Activated CD4-positive, alpha-beta T cell treated with anti-CD3 and anti-CD28 coated beads for 24 hours (primary cell): ENCODE measurements at regions not wholly inside any gene's neighbourhood (a gene's known extent, or its start where the extent isn't known, plus 50 kb on each side); places are given as distances from the start of the nearest gene placed in this dataset.
"Not testable (repeated sequence)": the region's sequence is repeated elsewhere in the genome, so short reads cannot be mapped to it uniquely, and the experiment has no call there.

ENCODE experiments used
- DNase-seq, 2 donors: peaks; one replicate each; pipeline ENCODE4 v3.0.0-alpha.2; 2020; ENCODE audit warnings: low read depth in 2 of 2

DNA sequence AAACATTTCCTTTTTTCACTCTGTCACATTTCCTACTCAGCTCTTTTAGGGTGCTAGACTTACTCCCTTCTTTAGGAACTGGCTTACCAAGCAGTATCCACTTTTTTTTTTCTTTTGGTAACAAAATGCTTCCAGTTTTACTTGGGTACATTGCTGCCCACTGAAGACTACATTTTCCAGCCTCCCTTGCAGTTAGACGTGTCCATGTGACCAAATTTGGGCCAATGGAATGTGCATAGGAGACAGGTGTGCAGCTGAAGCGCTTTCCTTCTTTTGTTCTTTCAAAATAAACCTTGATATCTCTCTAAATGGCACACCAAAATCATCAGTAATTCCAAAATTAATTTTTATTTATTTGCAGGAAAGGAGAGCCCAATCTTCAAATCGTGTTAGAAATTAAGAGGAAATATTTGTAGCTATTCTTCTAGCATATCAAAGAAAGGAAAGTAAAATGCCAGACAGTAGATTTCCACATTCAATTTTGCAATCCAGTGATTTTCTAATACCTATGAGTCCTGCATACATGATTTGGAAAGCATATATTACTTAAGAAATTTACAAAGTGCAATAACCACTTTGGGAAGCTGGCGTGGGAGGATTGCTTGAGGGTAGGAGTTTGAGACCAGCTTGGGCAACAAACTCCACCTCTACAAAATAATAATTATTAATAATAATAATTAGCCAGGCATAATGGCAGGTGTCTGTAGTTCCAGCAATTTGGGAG is 422.0 kb upstream of the FRG2C start:
- no peak for DNase-seq

DNA sequence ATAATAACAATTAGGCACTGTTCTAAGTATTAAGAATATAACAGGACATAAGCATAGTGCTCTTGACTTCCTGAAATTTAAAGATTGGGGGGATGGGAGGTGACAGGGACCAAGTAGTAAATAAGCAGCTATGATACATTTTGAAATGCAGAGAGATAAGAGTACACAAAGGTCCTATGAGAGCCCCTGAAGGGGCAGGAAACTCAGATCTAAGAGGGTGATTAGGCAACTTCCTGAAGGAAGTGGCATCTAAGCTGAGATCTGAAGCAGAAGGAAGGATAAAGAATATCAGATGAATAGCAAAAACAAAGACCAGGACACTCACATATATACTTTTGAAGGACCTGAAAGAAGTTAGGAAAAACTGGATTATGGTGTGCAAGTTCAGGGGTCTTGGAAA is 415.2 kb upstream of the FRG2C start:
- DNase-seq = no peak

DNA sequence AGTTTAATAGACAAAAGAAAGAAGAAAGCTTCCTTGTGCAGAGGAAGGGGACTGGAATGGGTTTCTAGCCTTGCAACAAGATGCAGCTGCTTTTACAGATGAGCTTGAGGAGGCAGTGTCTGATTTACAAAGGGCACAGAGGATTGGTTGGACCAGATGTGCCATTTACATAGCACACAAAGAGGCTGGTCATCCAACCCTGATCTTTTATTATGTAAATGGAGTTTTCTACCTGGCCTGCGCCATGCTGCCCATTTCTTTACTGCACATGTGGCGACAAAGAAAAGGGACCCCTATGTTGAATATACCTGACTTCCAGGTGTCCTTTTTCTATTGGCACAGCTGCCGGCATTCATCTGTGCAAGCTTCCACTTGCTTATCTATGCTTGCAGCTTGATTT is 409.4 kb upstream of the FRG2C start:
- no peak for DNase-seq

DNA sequence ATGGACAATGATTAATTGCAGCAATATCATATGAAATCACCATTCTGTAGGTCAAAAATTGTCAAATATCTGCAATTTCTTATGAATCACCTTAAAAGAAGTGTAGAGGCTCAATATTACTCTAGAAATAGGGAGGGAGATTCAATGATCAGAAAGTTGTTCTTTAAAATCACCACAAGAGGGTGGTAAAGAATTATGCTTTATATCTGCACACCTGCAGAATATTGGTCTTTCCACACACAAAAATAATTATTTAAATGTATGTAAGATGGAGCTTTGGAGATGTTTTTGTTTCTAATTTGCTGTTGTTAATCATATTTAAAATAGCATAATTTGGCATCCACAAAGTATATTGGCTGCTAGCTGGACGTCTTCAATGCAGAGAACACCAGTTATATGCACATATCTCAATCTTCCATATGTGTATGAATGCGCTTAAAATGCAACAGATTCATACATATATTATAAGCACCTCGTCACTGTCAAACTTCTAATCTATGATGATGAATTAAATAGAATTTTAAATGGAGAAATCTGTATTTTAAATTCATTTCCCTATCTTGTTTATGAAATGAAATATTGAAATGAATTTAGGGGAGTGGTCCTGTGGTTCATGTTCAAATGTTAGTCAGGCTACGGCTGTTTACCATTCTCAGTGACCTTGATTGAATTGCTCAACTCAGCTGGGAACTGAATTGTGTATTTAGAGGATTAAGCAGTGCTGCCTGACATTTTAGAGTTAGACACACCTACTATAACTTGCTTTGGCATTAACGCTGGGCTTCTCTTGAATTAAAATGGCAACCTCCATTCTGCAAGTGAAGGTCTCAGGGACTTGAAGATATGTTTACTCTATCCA is 405.1 kb upstream of the FRG2C start:
- not testable (repeated sequence) for DNase-seq

DNA sequence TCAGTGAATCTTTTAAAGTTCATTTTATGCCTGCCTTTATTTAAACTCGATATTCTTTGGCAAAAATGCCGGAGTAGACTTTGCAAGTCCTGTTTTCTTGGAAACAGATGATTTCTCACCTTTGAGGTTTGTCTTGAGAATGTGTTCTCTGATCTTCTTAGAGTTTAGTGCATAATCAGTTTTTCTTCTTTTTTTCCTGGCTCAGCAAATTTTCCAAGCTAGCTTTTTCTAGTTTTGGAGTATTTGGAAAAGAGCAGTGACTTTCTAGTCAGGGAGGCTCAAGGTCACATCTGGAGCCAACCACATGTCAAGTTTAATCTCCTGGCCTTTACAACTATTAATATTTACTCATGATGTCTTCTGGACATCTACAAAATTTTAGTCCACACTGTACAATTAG is 403.2 kb upstream of the FRG2C start:
- not testable (repeated sequence) for DNase-seq

DNA sequence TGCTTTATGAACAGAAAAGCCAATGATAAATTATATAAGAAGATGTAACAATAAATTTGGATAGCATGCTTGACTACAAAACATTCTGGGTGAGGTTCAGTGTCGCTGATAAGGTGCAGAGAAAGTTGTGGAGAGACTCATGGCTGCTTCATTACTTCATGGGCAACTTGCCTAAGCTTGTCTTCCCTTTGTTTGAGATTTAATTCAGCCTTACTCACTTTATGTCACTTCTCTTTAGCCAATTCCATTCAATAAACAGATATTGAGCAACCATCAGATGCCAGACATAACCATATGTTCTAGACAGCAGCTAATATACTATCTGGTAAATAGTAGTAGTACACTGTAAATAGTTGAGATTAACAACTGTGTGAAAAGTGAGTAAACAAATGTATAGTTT is 401.5 kb upstream of the FRG2C start:
- no peak for DNase-seq

DNA sequence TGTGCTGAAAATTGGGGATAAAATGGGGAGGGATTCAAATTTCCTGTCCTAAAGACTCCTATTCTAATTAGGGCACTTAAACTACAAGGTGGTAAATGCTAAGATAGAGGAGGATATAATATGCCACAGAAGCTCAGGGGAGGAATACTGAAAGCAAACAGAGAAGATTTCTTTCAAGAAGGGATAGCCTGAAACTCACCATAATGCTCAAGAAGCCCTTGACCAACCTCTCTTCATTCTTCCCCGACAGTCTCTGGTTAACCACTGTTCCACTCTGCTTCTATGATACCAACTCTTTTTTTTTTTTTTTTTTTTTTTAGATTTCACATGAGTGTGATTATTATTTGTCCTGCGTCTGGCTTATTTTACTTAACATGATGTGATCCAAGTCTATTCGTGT is 398.2 kb upstream of the FRG2C start:
- DNase-seq = no peak

DNA sequence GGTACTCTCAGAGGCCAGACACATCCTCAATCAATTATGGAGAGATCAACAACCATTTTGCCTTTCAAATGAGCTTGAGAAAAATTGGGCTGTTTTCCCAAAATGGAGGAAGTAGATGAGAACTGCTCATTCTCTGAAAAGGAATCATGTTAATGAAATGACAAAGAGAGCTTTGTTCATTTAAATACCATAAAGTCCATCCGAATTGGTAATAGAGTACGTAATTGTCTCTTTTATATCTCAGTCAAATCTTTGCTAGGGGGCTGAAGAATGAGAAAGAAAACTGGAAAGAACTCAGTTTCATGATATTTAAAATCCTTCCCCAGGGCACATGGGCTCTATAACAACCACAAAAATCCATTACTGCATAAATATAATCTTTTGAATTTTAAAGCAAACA is 395.6 kb upstream of the FRG2C start:
- DNase-seq = not testable (repeated sequence)

DNA sequence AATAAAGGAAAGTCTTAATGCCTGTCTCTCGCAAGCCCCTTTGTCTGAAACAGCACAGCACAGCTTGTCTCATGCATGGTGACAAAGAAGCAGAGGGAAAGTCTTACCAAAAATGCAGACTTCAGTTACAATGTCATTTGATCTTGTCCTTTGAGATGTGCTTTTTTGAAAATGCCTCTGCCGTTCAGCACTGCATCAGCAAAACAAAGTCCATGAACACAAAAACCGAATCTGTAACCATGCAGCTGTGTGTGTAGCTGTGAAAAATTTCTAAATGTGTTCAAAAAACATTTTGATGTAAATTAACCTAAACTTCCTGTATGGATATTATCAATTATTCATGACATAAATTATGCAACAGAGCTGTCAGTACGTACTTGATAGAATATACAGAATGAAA is 391.9 kb upstream of the FRG2C start:
- not testable (repeated sequence) for DNase-seq

DNA sequence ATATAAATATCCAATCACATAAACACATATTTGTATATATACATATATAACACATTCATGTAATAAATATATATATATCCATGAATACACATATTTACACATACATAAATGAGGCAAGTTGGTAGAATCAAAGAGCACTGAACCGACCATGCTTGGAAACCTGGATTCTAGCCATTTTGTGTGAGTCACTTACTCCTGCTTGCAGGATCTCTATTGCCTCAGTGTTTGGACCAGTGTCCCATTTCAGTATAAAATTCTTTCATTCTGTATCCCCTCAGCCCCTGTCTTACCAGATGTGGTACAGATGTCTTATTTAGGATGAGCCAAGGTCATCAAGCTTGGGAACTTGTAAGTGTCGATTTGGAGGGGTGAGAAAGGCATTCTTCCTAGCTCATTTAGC is 391.4 kb upstream of the FRG2C start:
- no peak for DNase-seq

DNA sequence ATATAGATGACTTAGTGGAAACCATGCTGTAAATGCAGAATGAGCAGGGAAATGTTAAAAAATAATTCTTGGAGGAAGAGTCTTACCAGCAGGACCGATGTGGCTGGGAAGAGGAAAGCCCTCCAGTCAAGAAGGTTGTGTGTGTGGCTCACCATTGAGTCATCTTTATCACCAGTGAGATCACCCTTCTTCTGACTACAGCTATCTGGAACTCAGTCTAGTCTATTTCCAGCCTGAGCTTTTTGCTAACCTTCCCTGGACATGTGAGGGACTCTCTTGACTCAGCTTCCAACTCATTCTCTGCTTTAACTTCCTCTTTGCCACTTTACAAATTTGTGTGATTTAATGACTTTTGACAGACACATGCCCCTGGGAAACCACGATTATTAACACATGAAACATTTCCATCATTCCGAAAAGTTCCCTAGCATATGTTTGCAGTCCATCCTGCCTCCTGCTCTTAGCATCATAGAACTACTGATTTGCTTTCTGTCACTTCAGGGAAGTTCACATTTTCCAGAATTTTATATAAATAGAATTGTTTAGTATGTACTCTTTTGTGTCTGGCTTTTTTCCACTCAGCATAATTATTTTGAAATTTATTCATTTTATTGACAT is 378.5 kb upstream of the FRG2C start:
- DNase-seq = not testable (repeated sequence)

DNA sequence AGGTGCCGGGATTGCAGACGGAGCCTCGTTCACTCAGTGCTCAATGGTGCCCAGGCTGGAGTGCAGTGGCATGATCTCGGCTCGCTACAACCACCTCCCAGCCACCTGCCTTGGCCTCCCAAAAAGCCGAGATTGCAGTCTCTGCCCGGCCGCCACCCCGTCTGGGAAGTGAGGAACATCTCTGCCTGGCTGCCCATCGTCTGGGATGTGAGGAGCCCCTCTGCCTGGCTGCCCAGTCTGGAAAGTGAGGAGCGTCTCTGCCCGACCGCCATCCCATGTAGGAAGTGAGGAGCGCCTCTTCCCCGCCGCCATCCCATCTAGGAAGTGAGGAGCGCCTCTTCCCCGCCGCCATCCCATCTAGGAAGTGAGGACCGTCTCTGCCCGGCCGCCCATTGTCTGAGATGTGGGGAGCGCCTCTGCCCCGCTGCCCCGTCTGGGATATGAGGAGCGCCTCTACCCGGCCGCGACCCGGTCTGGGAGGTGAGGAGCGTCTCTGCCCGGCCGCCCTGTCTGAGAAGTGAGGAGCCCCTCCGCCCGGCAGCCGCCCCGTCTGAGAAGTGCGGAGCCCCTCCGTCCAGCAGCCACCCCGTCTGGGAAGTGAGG is 375.1 kb upstream of the FRG2C start:
- not testable (repeated sequence) for DNase-seq

DNA sequence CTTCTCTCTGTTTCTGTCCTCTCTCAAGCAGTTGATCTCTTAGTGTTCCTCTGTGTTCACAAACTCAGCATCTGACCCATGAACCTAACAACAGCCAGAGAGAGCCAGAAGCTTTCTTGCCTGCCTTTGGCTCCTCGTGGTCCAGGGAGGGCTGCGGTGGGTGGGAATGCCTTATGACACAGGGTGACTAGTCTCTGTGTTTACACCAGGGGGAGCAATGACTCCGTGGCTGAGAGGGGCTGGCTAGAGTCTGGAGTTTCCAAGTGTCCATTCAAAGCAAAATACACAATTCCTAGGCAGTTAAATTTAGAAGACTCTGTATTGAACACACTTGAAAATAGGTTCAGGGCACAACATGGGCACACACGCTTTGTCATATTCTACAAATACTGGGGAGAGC is 370.0 kb upstream of the FRG2C start:
- DNase-seq = no peak

DNA sequence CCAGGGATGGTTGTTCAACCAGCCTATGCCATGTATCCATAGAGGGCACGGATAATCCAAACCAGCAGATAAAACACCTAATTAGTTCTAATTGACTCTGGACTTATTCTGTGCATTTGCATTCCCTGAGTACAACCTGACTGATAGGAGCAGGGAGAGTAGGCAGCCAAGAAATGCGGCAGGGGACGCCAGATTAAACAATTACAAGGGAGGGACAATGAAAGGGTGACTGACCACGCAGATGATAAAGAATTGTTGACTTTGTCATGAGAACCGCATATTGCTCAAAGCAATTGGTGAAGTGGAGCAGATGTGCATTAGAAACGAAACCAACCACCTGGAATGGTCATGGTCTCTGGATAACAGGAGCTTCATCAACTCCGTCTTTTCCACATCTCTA is 369.1 kb upstream of the FRG2C start:
- DNase-seq = no peak

DNA sequence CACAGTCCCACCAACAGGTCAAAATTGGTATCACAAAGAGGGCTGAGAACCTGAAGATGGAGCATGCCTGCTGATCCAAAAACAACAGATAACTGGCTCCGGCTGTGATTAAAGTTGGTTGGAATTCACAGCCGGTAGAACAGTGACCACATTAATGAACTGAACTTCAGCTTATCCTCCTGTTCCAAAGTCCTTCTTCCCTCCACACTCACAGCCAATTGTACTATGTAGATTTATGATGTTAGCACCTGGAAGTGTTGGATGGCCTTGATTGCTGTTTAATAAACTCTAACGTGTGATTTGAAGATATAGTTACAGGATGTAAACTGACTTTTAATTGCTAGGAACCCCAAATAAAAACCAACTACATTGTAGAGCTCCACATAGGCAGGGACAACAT is 367.3 kb upstream of the FRG2C start:
- DNase-seq = no peak

DNA sequence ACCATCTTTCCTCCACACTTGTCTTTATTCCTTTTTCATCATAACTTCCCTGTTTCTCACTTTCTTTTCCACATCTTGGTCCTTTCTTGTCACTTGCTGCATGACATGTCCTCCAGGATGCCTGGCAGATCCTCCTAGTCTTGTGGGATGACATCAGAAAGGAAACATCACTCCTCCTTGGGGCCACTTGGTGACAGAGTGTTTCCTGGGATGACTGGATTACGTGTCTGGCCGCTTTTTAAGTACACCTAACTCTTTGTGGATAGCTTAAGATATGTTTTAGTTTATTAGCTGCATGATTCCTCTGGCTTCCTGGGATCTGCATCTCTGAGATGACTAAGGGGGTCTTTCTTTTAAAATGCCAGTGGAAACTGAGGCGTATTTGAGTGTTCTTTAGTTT is 363.5 kb upstream of the FRG2C start:
- no peak for DNase-seq

DNA sequence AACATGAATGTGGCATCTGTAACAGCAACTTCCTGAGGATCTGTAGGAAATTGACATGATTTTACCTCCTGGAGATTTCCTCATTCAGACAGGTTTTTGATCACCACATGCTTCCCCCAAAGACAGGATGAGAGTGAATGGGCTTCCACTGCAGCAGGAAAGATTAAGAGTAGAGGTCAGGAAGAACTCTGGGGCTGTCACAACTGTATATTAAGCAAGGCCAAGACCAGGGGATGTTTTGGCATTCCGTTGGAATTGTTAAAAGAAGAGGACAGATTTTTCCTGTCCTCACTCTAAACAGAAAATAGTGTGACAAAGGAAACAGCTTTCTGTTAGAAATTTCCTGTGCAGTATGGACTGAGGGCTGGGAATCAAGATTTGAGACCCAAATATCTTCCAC is 363.1 kb upstream of the FRG2C start:
- DNase-seq = not testable (repeated sequence)

DNA sequence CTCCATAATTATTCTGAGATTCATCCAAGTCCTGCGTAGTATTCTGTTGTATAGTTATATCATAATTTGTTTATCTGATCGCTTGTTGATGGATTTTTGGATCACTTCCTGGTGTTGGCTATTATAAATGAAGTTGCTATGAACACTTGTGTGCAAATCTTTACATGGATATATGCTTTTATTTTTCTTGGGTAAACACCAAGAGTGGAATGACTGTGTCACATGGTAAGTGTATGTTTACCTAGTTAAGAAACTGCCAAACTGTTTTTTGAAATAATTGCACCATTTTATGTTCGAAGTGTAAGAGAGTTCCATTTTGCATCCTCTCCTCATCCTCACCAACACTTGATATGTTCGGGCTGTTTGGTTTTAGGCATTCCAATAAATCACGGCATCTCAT is 360.4 kb upstream of the FRG2C start:
- DNase-seq = no peak

DNA sequence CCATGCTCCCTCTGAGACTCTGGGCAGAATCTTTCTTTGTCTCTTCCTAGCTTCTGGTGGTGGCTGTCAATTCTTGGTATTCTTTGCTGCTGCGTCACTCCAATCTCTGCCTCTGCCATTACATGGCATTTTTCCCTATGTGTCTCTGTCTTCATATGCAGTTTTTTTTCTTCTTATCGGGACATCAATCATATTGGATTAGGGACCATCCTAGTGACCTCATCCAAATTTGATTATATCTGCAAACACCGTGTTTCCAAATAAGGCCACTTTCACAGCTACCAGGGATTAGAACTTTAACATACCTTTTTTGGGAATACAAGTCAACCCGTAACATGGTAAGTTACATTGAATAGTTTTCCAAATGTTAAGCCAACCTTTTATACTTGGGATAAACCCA is 358.2 kb upstream of the FRG2C start:
- no peak for DNase-seq

DNA sequence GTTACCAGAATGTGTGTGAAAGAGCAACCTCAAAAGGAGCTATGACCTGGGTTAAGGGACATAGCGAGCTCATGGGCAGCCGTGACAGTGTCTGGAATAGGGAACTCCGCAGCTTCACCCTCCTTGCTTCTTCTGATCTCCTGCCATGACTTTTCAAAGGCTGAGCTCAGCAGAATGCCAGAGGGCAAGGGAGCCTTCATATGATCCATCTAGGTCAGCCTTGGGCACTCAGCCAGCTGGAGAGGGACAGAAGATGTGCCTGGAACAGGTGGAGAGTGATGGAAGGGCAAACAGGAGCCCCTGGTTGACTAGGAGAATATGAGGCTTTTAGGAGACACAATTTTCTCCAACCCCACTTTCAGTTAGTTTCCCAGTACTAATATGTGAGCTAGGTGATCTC is 352.8 kb upstream of the FRG2C start:
- DNase-seq = not testable (repeated sequence)

DNA sequence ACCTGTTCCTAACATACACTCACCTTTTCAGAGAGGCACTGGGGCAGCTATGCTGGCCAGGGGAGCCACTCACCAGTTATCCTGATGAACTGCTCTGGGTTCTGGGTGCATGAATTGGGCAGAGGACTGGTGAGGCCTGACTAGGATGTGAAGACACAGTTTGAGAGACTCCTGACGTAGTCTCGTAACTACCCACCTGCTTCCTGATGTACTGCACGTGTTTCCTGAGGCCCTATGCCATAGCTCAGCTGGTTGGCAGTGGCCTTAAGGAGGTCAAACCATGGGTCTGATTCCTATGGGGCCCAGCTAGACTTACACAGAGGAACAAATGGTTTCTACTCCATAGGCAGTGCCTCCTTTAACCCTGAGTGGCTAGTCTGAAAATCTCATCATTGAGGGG is 351.7 kb upstream of the FRG2C start:
- DNase-seq = not testable (repeated sequence)

DNA sequence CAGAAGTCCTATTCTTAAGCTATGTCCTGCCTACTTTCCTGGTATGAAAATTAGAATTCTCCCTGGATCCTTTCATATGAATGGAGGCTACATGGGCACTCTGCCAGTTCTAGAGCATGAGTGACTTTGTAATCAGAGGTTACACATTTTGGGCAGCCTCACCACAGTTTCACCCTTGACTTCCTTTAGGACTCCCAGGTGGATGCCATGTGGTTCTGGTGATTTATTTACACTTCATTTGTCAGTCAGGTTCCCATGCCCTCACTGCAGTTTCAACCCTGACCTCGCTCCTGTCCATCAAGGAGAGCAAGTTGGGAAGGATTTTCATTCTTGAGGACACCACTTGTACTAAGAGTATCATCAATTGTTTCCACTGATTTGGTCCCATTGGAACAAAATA is 344.4 kb upstream of the FRG2C start:
- not testable (repeated sequence) for DNase-seq
